ENCODE measurements at regions not wholly inside any gene's neighbourhood (a gene's known extent, or its start where the extent isn't known, plus 50 kb on each side); places are given as distances from the start of the nearest gene placed in this dataset.

DNA sequence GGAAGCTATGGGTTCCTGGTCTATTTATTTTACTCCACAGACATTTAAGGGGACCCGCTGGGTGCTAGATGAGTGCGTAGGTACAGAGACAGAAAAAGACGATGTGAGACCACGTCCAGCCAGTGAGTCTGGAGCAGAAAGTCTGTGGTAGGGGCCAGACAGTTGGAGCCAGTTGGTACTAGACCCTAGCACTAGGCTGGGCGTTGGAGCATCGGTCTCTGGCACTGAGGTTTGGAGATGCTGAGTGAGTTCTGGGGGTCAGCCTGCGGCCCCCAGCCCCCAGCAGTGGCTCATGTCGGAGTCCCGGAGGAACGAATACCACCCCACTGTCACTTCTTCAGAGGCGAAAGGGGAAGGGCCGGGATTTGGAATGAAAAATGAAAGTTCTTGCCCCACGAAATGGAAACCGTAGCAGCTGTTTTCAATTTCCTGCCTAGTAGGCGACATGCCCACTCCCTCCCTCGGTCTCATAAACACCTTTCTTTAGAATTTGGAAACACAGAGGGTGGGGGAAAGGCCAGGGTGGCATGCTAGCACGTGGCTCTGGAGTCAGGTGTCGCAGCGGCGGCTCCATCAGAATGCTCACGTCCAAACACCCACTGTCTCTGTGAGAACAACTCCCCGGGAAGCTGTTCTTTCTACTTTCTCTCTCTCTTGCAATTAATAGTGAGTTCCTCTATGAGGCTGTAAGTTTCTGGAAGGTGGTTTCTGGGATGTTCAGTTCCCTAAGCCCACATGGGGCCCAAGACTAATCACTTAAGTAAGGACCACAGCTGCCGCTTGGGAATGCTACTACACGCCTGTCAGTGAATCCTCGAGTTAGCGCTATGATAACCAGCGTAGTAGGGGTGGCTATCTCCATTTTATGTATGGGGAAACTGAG, 96.8 kb downstream of the IRF8 start:
- Histone ChIP-seq H3K27ac (ENCODE audit: low read depth) (no peak overlapping the region), H3K36me3 (ENCODE audit: insufficient read depth) (no peaks in the 10 kb centered on the region), H3K4me3 (ENCODE audit: low read depth, low read length) (no peak overlapping the region), H3K4me1 (ENCODE audit: insufficient read depth) (no peaks in the 10 kb centered on the region)
- WGBS, result 76% methylated on average over 27 of the region's 27 CpGs
- DNase-seq (ENCODE audit: extremely low spot score), result no peak

- WGBS, result 83% methylated on average over 10 of the region's 10 CpGs
- Histone ChIP-seq H3K4me3 (ENCODE audit: low read depth, low read length) (no peak overlapping the region), H3K27ac (ENCODE audit: low read depth) (no peak overlapping the region), H3K36me3 (ENCODE audit: insufficient read depth) (no peaks in the 10 kb centered on the region), H3K4me1 (ENCODE audit: insufficient read depth) (no peaks in the 10 kb centered on the region)
- no peak for DNase-seq (ENCODE audit: extremely low spot score)
Measured at GRCh38 chr16:85996843-85997242, 97.9 kb downstream of the IRF8 start.

DNA sequence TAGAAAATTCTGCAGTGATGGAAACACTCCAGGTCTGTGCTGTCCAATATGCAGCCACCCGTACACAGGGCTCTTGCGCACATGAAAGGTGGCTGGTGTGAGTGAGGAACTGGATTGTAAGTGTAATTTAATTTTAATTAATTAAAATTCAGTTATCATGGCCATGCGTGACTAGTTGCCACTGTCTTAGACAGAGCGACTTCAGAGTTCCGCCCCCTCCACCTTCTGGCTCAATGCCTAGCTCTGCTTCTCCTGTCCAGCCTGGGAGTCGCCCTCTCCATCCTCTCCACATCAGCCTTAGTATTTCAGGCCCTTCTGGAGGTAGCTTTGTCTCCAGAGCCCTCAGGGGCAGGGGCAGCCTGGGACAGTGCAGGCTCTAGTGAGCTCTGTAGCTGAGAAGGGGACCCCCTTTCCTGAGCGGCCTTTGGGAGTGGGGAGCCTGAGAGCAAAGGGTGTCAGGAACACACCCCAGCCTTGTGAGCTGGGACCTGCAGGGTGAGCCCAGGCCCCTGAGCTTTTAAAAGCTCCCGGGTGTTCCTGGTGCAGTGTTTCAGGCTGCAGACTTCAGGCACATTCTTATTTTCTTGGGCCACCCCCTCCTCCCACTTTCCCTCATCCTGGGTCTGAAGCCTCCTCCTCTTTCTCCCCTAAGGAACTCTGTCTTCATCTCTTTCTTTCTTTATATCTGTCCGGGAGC, 99.4 kb downstream of the IRF8 start:
- Histone ChIP-seq H3K27ac (ENCODE audit: low read depth) (no peak overlapping the region), H3K4me3 (ENCODE audit: low read depth, low read length) (no peak overlapping the region), H3K36me3 (ENCODE audit: insufficient read depth) (no peaks in the 10 kb centered on the region), H3K4me1 (ENCODE audit: insufficient read depth) (no peaks in the 10 kb centered on the region)
- 70% methylated on average over 9 of the region's 9 CpGs for WGBS
- DNase-seq (ENCODE audit: extremely low spot score), result no peak

GRCh38 chr16:85998868-85999729, 100.1 kb downstream of the IRF8 start:
- 69% methylated on average over 8 of the region's 8 CpGs for WGBS
- no peak overlapping the region for H3K4me3 ChIP-seq (ENCODE audit: low read depth, low read length)
- H3K27ac ChIP-seq (ENCODE audit: low read depth), result no peak overlapping the region
- no peaks in the 10 kb centered on the region for H3K4me1 ChIP-seq (ENCODE audit: insufficient read depth)
- H3K36me3 ChIP-seq (ENCODE audit: insufficient read depth), result no peaks in the 10 kb centered on the region
- DNase-seq (ENCODE audit: extremely low spot score), result no peak

DNA sequence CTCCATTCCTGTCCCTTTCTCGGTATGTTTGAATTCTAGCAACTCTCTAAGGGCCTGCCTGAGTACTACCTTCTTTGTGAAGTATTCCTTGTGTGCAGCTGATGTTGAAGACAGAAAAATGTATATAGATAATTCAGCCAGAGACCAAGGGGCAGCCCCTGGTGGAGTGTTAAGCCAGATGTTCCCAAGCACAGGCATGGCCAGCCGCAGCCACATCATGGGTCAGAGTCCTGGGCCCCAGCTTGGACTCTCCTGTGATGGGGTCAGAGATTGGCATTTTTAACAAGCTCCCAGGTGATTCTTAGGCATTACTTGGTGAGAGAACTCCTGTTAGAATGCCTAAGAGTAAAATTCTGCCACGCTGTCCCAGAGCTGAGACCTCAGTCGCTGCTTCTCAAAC, 100.8 kb downstream of the IRF8 start:
- Histone ChIP-seq H3K4me3 (ENCODE audit: low read depth, low read length) (no peak overlapping the region), H3K36me3 (ENCODE audit: insufficient read depth) (no peaks in the 10 kb centered on the region), H3K4me1 (ENCODE audit: insufficient read depth) (no peaks in the 10 kb centered on the region), H3K27ac (ENCODE audit: low read depth) (no peak overlapping the region)
- WGBS, result 97% methylated on average over 4 of the region's 4 CpGs
- DNase-seq (ENCODE audit: extremely low spot score), result no peak

DNA sequence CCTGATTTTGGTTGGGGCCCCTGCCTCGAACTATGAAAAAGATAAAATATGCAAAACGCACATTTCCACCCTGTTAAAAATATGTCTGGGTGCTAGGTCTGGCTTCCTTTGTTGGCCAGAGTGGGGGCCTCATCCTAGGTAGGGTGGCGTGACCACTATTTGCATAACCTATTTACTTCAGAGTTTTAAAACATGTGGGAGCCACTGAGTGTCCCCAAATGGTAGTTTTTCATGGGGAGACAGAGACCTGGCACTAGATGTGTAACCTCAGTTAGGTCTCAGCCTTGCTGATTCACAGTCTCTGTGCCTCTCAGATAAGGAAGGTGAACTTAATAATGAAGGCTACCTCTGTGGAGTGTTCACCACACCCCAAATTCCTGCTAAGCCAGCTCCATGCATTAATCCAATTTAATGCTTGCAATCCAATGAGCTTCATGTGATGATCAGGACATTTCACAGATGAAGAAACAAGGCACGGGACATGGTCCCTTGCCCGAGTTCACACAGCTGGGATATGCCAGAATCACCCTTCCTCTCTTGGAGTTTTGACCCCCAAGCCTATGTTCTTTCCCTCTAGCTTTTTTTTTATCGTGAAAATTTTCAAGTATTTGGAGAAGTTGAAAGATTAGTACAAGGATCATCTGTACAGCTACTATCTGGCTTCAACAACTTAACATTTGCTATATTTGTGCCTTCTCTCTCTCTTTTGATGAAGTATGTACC, 103.4 kb downstream of the IRF8 start:
- WGBS, result 82% methylated on average over 6 of the region's 6 CpGs
- no peak overlapping the region for H3K4me3 ChIP-seq (ENCODE audit: low read depth, low read length)
- no peak for DNase-seq (ENCODE audit: extremely low spot score)
- H3K36me3 ChIP-seq (ENCODE audit: insufficient read depth), result no peaks in the 10 kb centered on the region
- no peaks in the 10 kb centered on the region for H3K4me1 ChIP-seq (ENCODE audit: insufficient read depth)
- no peak overlapping the region for H3K27ac ChIP-seq (ENCODE audit: low read depth)

- DNase-seq (ENCODE audit: extremely low spot score), result no peak
- no peaks in the 10 kb centered on the region for H3K36me3 ChIP-seq (ENCODE audit: insufficient read depth)
- 81% methylated on average over 3 of the region's 3 CpGs for WGBS
- H3K4me3 ChIP-seq (ENCODE audit: low read depth, low read length), result no peak overlapping the region
- no peaks in the 10 kb centered on the region for H3K4me1 ChIP-seq (ENCODE audit: insufficient read depth)
- H3K27ac ChIP-seq (ENCODE audit: low read depth), result no peak overlapping the region
Measured at GRCh38 chr16:86007524-86007923, 108.6 kb downstream of the IRF8 start.

DNA sequence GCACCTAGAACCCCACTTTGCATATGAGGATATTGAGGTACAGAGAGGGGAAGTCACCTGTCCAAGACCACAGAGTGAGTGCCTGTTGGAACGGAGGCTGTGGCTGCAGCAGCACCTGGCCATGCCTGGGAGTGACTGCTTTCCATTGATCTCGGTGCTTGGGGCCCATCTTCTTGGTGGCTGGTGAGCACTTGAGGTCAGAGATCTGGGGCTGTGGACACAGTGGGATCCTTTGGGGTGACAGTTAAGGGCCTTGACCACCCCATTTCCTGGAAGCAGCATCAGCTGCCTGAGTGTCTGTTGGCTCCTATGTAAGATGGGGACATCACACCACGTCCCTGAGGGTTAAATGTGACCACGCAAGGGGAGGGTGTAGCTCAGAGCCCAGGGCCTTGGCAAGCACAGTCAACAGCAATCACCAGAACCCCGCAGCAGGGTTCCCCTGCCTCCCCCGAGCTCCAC, 111.7 kb downstream of the IRF8 start:
- DNase-seq (ENCODE audit: extremely low spot score), result no peak
- Histone ChIP-seq H3K27ac (ENCODE audit: low read depth) (no peak overlapping the region), H3K4me3 (ENCODE audit: low read depth, low read length) (no peak overlapping the region), H3K4me1 (ENCODE audit: insufficient read depth) (no peaks in the 10 kb centered on the region), H3K36me3 (ENCODE audit: insufficient read depth) (no peaks in the 10 kb centered on the region)
- WGBS, result 87% methylated on average over 6 of the region's 6 CpGs

DNA sequence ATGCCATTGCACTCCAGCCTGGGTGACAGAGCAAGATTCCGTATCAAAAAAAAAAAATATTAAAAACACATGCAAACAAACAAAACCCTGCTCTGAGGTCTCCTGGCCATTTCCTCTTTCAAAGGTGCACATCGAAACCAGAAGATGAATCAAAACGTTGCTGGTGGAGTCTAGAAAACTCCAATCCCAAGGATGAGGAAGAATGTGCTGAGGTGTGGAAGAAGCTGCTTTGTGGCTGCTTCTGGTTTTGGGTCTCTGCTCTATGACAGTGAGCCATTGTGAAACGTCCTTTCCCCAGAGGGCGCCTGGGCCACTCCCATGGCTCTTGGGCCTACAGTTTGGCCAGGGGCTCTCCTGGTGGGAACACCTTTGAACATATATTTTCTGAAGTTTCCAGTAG, 112.6 kb downstream of the IRF8 start:
- Histone ChIP-seq H3K27ac (ENCODE audit: low read depth) (no peak overlapping the region), H3K4me1 (ENCODE audit: insufficient read depth) (no peaks in the 10 kb centered on the region), H3K4me3 (ENCODE audit: low read depth, low read length) (no peak overlapping the region), H3K36me3 (ENCODE audit: insufficient read depth) (no peaks in the 10 kb centered on the region)
- WGBS, result 78% methylated on average over 5 of the region's 5 CpGs
- no peak for DNase-seq (ENCODE audit: extremely low spot score)

GRCh38 chr16:86012221-86012620, 113.3 kb downstream of the IRF8 start:
- no peaks in the 10 kb centered on the region for H3K36me3 ChIP-seq (ENCODE audit: insufficient read depth)
- no peak overlapping the region for H3K4me3 ChIP-seq (ENCODE audit: low read depth, low read length)
- DNase-seq (ENCODE audit: extremely low spot score), result no peak
- no peak overlapping the region for H3K27ac ChIP-seq (ENCODE audit: low read depth)
- no peaks in the 10 kb centered on the region for H3K4me1 ChIP-seq (ENCODE audit: insufficient read depth)
- WGBS, result 84% methylated on average over 5 of the region's 5 CpGs

DNA sequence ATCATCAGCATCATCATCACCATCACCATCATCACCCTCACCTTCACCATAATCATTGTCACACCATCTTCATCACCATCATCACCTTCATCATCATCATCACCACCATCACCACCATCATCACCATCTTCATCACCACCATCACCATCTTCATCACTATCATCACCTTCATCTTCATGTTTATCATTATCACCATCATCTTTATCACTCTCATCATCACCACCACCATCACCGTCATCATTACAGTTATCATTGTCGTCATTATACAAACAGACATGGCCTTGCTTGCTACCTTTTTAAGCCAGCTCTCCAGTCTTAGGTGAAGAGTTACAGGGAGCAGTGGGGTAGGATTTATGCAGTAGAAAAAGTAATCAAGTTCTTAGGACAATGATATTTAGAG, 114.9 kb downstream of the IRF8 start:
- no peaks in the 10 kb centered on the region for H3K36me3 ChIP-seq (ENCODE audit: insufficient read depth)
- no peak overlapping the region for H3K4me3 ChIP-seq (ENCODE audit: low read depth, low read length)
- H3K4me1 ChIP-seq (ENCODE audit: insufficient read depth), result no peaks in the 10 kb centered on the region
- no peak overlapping the region for H3K27ac ChIP-seq (ENCODE audit: low read depth)
- 89% methylated on average over 2 of the region's 2 CpGs for WGBS
- DNase-seq (ENCODE audit: extremely low spot score), result no peak

- H3K4me1 ChIP-seq (ENCODE audit: insufficient read depth), result no peaks in the 10 kb centered on the region
- H3K36me3 ChIP-seq (ENCODE audit: insufficient read depth), result no peaks in the 10 kb centered on the region
- no peak for DNase-seq (ENCODE audit: extremely low spot score)
- H3K27ac ChIP-seq (ENCODE audit: low read depth), result no peak overlapping the region
- WGBS, result 84% methylated on average over 6 of the region's 6 CpGs
- no peak overlapping the region for H3K4me3 ChIP-seq (ENCODE audit: low read depth, low read length)
Measured at GRCh38 chr16:86015606-86016005, 116.6 kb downstream of the IRF8 start.
